SK-N-SH treated with all-trans-retinoic acid at 6 μM for 48 hours (cell line): ENCODE measurements at regions not wholly inside any gene's neighbourhood (a gene's known extent, or its start where the extent isn't known, plus 50 kb on each side); places are given as distances from the start of the nearest gene placed in this dataset.

Experiments used
- ATAC-seq: fragments of 200-7000 bp; cut with Tn5 transposase; 3 replicates; pipeline ENCODE4 v1.9.1; 2020; ENCODE audit warnings: mild to moderate bottlenecking, moderate library complexity
- ARNTL ChIP-seq: fragments of 450-650 bp; formaldehyde crosslinking; IDR thresholded peaks from 2 replicates; pipeline ENCODE4 v1.5.0; 2020; ENCODE audit warnings: low read depth, mild to moderate bottlenecking, moderate library complexity, borderline replicate concordance
- BACH2 ChIP-seq: fragments of 250-450 bp; sonication (Bioruptor Pico); IDR thresholded peaks from 2 replicates; pipeline ENCODE4 v1.9.0; 2021; ENCODE audit warnings: mild to moderate bottlenecking, borderline replicate concordance
- ESRRG ChIP-seq: fragments of 250-450 bp; sonication (Bioruptor Pico); IDR thresholded peaks from 2 replicates; pipeline ENCODE4 v1.6.1; 2021; ENCODE audit warnings: mild to moderate bottlenecking
- GLIS3 ChIP-seq: fragments of 250-450 bp; sonication (Bioruptor Pico); IDR thresholded peaks from 2 replicates; pipeline ENCODE4 v1.5.0; 2020; ENCODE audit warnings: mild to moderate bottlenecking, moderate library complexity
- ISL1 ChIP-seq: fragments of 250-450 bp; sonication (Bioruptor Pico); IDR thresholded peaks from 2 replicates; pipeline ENCODE4 v2.1.2; 2022; ENCODE audit warnings: mild to moderate bottlenecking, moderate library complexity
- OSR1 ChIP-seq: fragments of 250-450 bp; sonication (Bioruptor Pico); IDR thresholded peaks from 2 replicates; pipeline ENCODE4 v1.8.0; 2022; ENCODE audit warnings: moderate library complexity, mild to moderate bottlenecking, inconsistent platforms
- PATZ1 ChIP-seq: fragments of 250-450 bp; sonication (Bioruptor Pico); IDR thresholded peaks from 2 replicates; pipeline ENCODE4 v1.8.0; 2020; ENCODE audit warnings: mild to moderate bottlenecking, moderate library complexity, borderline replicate concordance
- PPARA ChIP-seq: fragments of 250-450 bp; sonication (Bioruptor Pico); IDR thresholded peaks from 2 replicates; pipeline ENCODE4 v1.5.0; 2020; ENCODE audit warnings: mild to moderate bottlenecking, borderline replicate concordance
- RARB ChIP-seq: fragments of 250-450 bp; sonication (Bioruptor Pico); IDR thresholded peaks from 2 replicates; pipeline ENCODE4 v1.8.0; 2021; ENCODE audit warnings: mild to moderate bottlenecking, moderate library complexity
- SNAI2 ChIP-seq: fragments of 250-450 bp; sonication (Bioruptor Pico); IDR thresholded peaks from 2 replicates; pipeline ENCODE4 v1.5.0; 2020; ENCODE audit warnings: mild to moderate bottlenecking, moderate library complexity
- TCF4 ChIP-seq: fragments of 250-450 bp; sonication (Bioruptor Pico); IDR thresholded peaks from 2 replicates; pipeline ENCODE4 v1.8.0; 2021; ENCODE audit warnings: mild to moderate bottlenecking, moderate library complexity, borderline replicate concordance
- TSHZ2 ChIP-seq: fragments of 250-450 bp; sonication (Bioruptor Pico); IDR thresholded peaks from 2 replicates; pipeline ENCODE4 v1.5.0; 2020; ENCODE audit warnings: mild to moderate bottlenecking, moderate library complexity
- ZC3H10 ChIP-seq: fragments of 250-450 bp; sonication (Bioruptor Pico); IDR thresholded peaks from 2 replicates; pipeline ENCODE4 v1.5.1; 2021; ENCODE audit warnings: mild to moderate bottlenecking, moderate library complexity
- ZFP3 ChIP-seq: fragments of 250-450 bp; sonication (Bioruptor Pico); IDR thresholded peaks from 2 replicates; pipeline ENCODE4 v1.5.0; 2020; ENCODE audit warnings: mild to moderate bottlenecking, moderate library complexity
- ZFP30 ChIP-seq: fragments of 450-650 bp; formaldehyde crosslinking; IDR thresholded peaks from 2 replicates; pipeline ENCODE4 v1.5.0; 2022; ENCODE audit warnings: mild to moderate bottlenecking, moderate library complexity
- ZNF565 ChIP-seq: fragments of 450-650 bp; formaldehyde crosslinking; conservative IDR thresholded peaks from 2 replicates; pipeline ENCODE4 v1.5.0; 2020; ENCODE audit warnings: low read depth, mild to moderate bottlenecking, moderate library complexity
- ZNF70 ChIP-seq: fragments of 450-650 bp; formaldehyde crosslinking; IDR thresholded peaks from 2 replicates; pipeline ENCODE4 v1.5.0; 2020; ENCODE audit warnings: mild to moderate bottlenecking, moderate library complexity
- ZNF8 ChIP-seq: fragments of 450-650 bp; formaldehyde crosslinking; IDR thresholded peaks from 2 replicates; pipeline ENCODE4 v1.5.0; 2020; ENCODE audit warnings: mild to moderate bottlenecking, moderate library complexity
- TF ChIP-seq, protein P1 (sequence below): fragments of 250-450 bp; sonication (Bioruptor Pico); IDR thresholded peaks from 2 replicates; pipeline ENCODE4 v1.5.1; 2020; ENCODE audit warnings: low read depth, mild to moderate bottlenecking, moderate library complexity
- TF ChIP-seq, protein P2 (sequence below): fragments of 250-450 bp; sonication (Bioruptor Pico); IDR thresholded peaks from 2 replicates; pipeline ENCODE4 v1.5.1; 2021; ENCODE audit warnings: mild to moderate bottlenecking, moderate library complexity

DNA sequence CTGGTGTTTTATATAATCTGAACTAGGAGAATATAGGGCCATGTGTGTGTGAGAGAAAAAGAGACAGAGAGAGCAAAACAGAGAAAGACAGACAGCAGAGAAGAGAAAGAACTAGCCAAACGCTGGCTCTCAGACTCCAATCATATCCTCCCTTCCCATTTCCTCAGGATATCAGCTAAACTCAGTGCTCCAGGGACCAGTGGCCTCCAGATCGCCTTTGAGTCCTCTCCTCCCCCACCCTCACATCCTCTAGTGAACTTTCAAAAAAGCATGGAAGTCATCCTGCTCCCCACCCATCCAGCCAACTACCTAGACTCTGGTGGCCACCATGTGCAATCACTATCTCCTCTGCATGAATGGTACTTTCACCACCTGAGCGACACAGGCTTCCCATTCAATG, 386.1 kb upstream of the NPVF start:
- no peak for TF ChIP-seq ZNF8 (CRISPR knock-in tag)
- no peak for TF ChIP-seq ZNF565 (CRISPR knock-in tag)
- no peak for TF ChIP-seq SNAI2 (CRISPR knock-in tag)
- TF ChIP-seq, protein P1, sequence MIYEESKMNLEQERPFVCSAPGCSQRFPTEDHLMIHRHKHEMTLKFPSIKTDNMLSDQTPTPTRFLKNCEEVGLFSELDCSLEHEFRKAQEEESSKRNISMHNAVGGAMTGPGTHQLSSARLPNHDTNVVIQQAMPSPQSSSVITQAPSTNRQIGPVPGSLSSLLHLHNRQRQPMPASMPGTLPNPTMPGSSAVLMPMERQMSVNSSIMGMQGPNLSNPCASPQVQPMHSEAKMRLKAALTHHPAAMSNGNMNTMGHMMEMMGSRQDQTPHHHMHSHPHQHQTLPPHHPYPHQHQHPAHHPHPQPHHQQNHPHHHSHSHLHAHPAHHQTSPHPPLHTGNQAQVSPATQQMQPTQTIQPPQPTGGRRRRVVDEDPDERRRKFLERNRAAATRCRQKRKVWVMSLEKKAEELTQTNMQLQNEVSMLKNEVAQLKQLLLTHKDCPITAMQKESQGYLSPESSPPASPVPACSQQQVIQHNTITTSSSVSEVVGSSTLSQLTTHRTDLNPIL: no peak
- TF ChIP-seq GLIS3 (CRISPR knock-in tag): no peak
- TF ChIP-seq ISL1 (CRISPR knock-in tag): no peak
- ATAC-seq: no peak

GRCh38 chr7:25615003-25615402, 386.7 kb upstream of the NPVF start:
- no peak for TF ChIP-seq TCF4 (CRISPR knock-in tag)
- TF ChIP-seq ISL1 (CRISPR knock-in tag): no peak
- TF ChIP-seq ARNTL: no peak
- no peak for TF ChIP-seq RARB (CRISPR knock-in tag)
- TF ChIP-seq ZNF70 (CRISPR knock-in tag): no peak
- no peak for TF ChIP-seq TSHZ2 (CRISPR knock-in tag)
- TF ChIP-seq PATZ1 (CRISPR knock-in tag): no peak
- no peak for TF ChIP-seq GLIS3 (CRISPR knock-in tag)
- TF ChIP-seq ZC3H10: no peak
- no peak for TF ChIP-seq ZNF565 (CRISPR knock-in tag)
- TF ChIP-seq, protein P2, sequence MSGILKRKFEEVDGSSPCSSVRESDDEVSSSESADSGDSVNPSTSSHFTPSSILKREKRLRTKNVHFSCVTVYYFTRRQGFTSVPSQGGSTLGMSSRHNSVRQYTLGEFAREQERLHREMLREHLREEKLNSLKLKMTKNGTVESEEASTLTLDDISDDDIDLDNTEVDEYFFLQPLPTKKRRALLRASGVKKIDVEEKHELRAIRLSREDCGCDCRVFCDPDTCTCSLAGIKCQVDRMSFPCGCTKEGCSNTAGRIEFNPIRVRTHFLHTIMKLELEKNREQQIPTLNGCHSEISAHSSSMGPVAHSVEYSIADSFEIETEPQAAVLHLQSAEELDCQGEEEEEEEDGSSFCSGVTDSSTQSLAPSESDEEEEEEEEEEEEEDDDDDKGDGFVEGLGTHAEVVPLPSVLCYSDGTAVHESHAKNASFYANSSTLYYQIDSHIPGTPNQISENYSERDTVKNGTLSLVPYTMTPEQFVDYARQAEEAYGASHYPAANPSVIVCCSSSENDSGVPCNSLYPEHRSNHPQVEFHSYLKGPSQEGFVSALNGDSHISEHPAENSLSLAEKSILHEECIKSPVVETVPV (CRISPR knock-in tag): no peak
- TF ChIP-seq OSR1 (CRISPR knock-in tag): no peak
- TF ChIP-seq ZFP3 (CRISPR knock-in tag): no peak
- no peak for TF ChIP-seq SNAI2 (CRISPR knock-in tag)
- no peak for ATAC-seq

DNA sequence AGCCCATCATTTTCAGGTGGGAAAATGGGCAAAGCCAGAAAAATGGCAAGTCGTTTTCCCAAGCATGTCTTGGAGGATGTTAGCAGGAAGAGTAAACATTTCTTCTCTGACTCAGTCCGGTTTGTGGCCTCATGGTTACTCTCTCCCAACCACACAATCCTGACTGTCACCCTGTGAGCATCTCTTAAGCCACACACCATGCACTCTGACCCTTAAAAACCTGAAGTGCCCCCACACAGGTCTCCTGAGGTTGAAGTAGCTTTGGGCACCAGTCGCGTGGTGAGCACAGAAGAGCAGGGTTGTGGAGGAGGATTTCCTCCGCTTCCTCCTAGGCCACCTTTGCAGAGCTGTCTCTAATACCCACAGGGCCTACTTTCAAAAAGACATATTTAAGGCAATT, 387.3 kb upstream of the NPVF start:
- ATAC-seq: no peak
- TF ChIP-seq ZNF8 (CRISPR knock-in tag) (no peak), BACH2 (CRISPR knock-in tag) (no peak), SNAI2 (CRISPR knock-in tag) (no peak)

GRCh38 chr7:25617214-25617613, 388.9 kb upstream of the NPVF start:
- ATAC-seq: no peak
- TF ChIP-seq ESRRG (CRISPR knock-in tag): no peak
- TF ChIP-seq ZNF8 (CRISPR knock-in tag): no peak
- TF ChIP-seq, protein P2 (CRISPR knock-in tag): no peak
- TF ChIP-seq BACH2 (CRISPR knock-in tag): no peak
- TF ChIP-seq, protein P1: no peak
- no peak for TF ChIP-seq OSR1 (CRISPR knock-in tag)
- no peak for TF ChIP-seq ISL1 (CRISPR knock-in tag)
- TF ChIP-seq ZFP30 (CRISPR knock-in tag): no peak
- no peak for TF ChIP-seq TSHZ2 (CRISPR knock-in tag)
- no peak for TF ChIP-seq ZFP3 (CRISPR knock-in tag)
- TF ChIP-seq ZNF565 (CRISPR knock-in tag): no peak
- TF ChIP-seq SNAI2 (CRISPR knock-in tag): no peak
- no peak for TF ChIP-seq PPARA (CRISPR knock-in tag)
- TF ChIP-seq ZC3H10: no peak
- TF ChIP-seq GLIS3 (CRISPR knock-in tag): no peak
